AG09319 (cell line): ENCODE measurements at regions not wholly inside any gene's neighbourhood (a gene's known extent, or its start where the extent isn't known, plus 50 kb on each side); places are given as distances from the start of the nearest gene placed in this dataset.

Experiments used
- DNase-seq: peaks from one replicate; pipeline ENCODE4 v3.0.0-alpha.2; 2010; ENCODE audit warnings: low read depth; ENCODE audit errors: extremely low read depth
- CTCF ChIP-seq: IDR thresholded peaks from 2 replicates; pipeline ENCODE4 v1.5.1; 2011; ENCODE audit warnings: low read depth, mild to moderate bottlenecking, inconsistent platforms, low read length, moderate library complexity

GRCh38 chr4:165724786-165725185 is 148.3 kb upstream of the TLL1 start:
- no peak for TF ChIP-seq CTCF
- DNase-seq = no peak

- no peak for TF ChIP-seq CTCF
- DNase-seq = no peak
Observed at GRCh38 chr4:165725352-165725751, 147.7 kb upstream of the TLL1 start.

DNA sequence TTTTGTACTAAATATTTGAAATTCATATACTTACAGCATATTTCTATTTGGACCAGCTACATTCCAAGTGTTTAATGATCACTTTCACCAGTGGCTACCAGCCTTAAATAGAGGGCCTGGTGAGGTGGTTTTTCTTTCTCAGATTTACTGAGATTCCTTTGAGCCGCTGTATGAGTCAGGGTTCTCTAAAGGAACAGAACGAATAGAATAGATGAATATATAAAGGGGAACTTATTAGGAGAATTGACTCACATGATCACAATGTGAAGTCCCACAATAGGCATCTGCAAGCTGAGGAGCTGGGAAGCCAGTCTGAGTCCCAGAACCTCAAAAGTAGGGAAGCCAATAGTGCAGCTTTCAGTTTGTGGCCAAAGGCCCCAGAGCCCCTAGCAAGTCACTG is 146.2 kb upstream of the TLL1 start:
- DNase-seq = no peak
- TF ChIP-seq CTCF = no peak

- TF ChIP-seq CTCF = no peak
Observed at GRCh38 chr4:165737309-165737972, 135.6 kb upstream of the TLL1 start.

DNA sequence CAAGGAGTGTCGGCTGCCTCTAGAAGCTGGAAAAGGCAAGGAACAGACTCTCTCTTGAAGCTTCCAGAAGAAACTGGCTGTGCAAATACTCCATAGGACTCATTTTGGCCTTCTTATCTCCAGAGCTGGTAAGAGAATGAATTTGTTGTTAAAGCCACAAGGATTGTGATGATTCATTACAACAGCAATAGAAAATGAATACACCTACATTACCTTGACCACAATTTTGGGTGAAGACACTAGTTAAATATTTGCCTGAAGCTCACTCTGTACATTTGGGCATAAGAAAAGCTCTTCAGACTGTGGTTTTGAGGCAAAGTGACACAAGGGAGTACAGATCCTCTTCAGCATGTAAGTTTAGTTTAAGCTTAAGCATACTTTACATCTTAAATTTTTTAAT is 134.5 kb upstream of the TLL1 start:
- TF ChIP-seq CTCF = no peak
- DNase-seq = no peak

More at GRCh38 chr4:165737309-165737972, 135.6 kb upstream of the TLL1 start:
- no peak for DNase-seq

GRCh38 chr4:165740911-165741310 is 132.1 kb upstream of the TLL1 start:
- DNase-seq = no peak
- TF ChIP-seq CTCF = no peak

DNA sequence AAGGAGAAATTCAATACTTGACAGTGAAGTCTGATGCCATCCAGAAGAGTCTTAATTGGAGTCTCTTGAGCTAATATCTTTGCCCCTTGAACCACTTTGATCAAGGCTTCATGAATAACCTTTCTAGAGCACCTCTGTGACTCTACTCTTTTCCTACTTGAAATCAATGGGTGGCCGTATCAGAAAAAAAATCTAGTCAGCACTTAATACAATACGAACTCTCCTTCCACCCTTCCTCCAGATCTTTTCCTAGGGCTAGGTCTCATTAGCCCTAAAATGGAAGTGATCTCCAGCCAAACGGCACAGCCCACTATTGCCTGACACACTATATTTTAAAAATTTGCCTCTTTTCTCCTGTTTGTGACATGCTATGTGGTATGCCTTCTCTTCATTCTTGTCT is 129.6 kb upstream of the TLL1 start:
- DNase-seq = no peak
- no peak for TF ChIP-seq CTCF
